BLaER1 treated with 17β-estradiol and CSF1 and Interleukin-3, amounts not matched to agents 10 nM and 100 nM (cell line): ENCODE measurements at regions not wholly inside any gene's neighbourhood (a gene's known extent, or its start where the extent isn't known, plus 50 kb on each side); places are given as distances from the start of the nearest gene placed in this dataset.
"Not testable (repeated sequence)": the region's sequence is repeated elsewhere in the genome, so short reads cannot be mapped to it uniquely, and the experiment has no call there.

Experiments used
- H3K27ac ChIP-seq, 11 experiments: shearing (Covaris generic); formaldehyde crosslinking; 2 replicates each; pipeline ENCODE4 v1.8.1; 2022
- H3K27me3 ChIP-seq, 11 experiments: shearing (Covaris generic); formaldehyde crosslinking; 2 replicates each; pipeline ENCODE4 v1.8.1; 2022
- H3K36me3 ChIP-seq, 11 experiments: shearing (Covaris generic); formaldehyde crosslinking; 2 replicates each; pipeline ENCODE4 v1.8.1; 2022
- H3K4me1 ChIP-seq, 10 experiments: shearing (Covaris generic); formaldehyde crosslinking; 2 replicates each; pipeline ENCODE4 v1.8.1; 2022
- H3K4me2 ChIP-seq, 11 experiments: shearing (Covaris generic); formaldehyde crosslinking; 2 replicates each; pipeline ENCODE4 v1.8.1; 2022
- H3K4me3 ChIP-seq, 10 experiments: shearing (Covaris generic); formaldehyde crosslinking; 2 replicates each; pipeline ENCODE4 v1.8.1; 2022
- H3K9ac ChIP-seq, 11 experiments: shearing (Covaris generic); formaldehyde crosslinking; 2 replicates each; pipeline ENCODE4 v1.8.1; 2022
- H3K9me3 ChIP-seq, 11 experiments: shearing (Covaris generic); formaldehyde crosslinking; replicated peaks in 1 of 11; 2 replicates each; pipeline ENCODE4 v1.8.1; 2022
- H4K20me1 ChIP-seq, 11 experiments: shearing (Covaris generic); formaldehyde crosslinking; 2 replicates each; pipeline ENCODE4 v1.8.1; 2022
- Cebpa-rat ChIP-seq, 11 experiments: shearing (Covaris generic); IDR thresholded peaks; 2 replicates each; pipeline ENCODE4 v1.8.1; 2022

GRCh38 chr6:82506526-82506925, 142.9 kb downstream of the TPBG start:
- no peak for TF ChIP-seq Cebpa-rat (IDR thresholded peaks at IDR 0.05)
- no peak overlapping the region for H3K4me3 ChIP-seq
- no peaks in the 10 kb centered on the region for H3K27me3 ChIP-seq
- H3K9me3 ChIP-seq: no peaks in the 10 kb centered on the region
- no peaks in the 10 kb centered on the region for H3K4me1 ChIP-seq
- H3K27ac ChIP-seq: no peak overlapping the region
- no peak overlapping the region for H3K4me2 ChIP-seq
- H3K36me3 ChIP-seq: no peaks in the 10 kb centered on the region
- H3K9ac ChIP-seq: no peak overlapping the region
- no peaks in the 10 kb centered on the region for H4K20me1 ChIP-seq

GRCh38 chr6:82507112-82507511, 143.5 kb downstream of the TPBG start:
- no peak overlapping the region for H3K27ac ChIP-seq
- no peak overlapping the region for H3K4me3 ChIP-seq
- no peak for TF ChIP-seq Cebpa-rat (IDR thresholded peaks at IDR 0.05)
- no peaks in the 10 kb centered on the region for H3K4me1 ChIP-seq
- no peaks in the 10 kb centered on the region for H3K36me3 ChIP-seq
- H3K4me2 ChIP-seq: no peak overlapping the region
- no peaks in the 10 kb centered on the region for H4K20me1 ChIP-seq
- no peaks in the 10 kb centered on the region for H3K27me3 ChIP-seq
- H3K9ac ChIP-seq: no peak overlapping the region
- no peaks in the 10 kb centered on the region for H3K9me3 ChIP-seq

- Histone ChIP-seq H3K27me3 (no peaks in the 10 kb centered on the region), H3K27ac (no peak overlapping the region), H3K9ac (no peak overlapping the region), H3K9me3 (no peaks in the 10 kb centered on the region), H4K20me1 (no peaks in the 10 kb centered on the region), H3K36me3 (no peaks in the 10 kb centered on the region), H3K4me2 (no peak overlapping the region), H3K4me3 (no peak overlapping the region), H3K4me1 (no peaks in the 10 kb centered on the region)
- no peak for TF ChIP-seq Cebpa-rat (IDR thresholded peaks at IDR 0.05)
These were observed 147.9 kb downstream of the TPBG start for GRCh38 chr6:82511546-82511945.

- H3K9ac ChIP-seq: not testable (repeated sequence)
These were observed 154.3 kb downstream of the TPBG start for GRCh38 chr6:82517896-82518295.

GRCh38 chr6:82521369-82521768, 157.8 kb downstream of the TPBG start:
- Histone ChIP-seq H3K27ac (no peak overlapping the region), H3K4me1 (no peaks in the 10 kb centered on the region), H3K4me2 (no peak overlapping the region), H4K20me1 (no peaks in the 10 kb centered on the region), H3K9ac (no peak overlapping the region), H3K27me3 (no peaks in the 10 kb centered on the region), H3K9me3 (no peaks in the 10 kb centered on the region), H3K4me3 (no peak overlapping the region), H3K36me3 (no peaks in the 10 kb centered on the region)
- no peak for TF ChIP-seq Cebpa-rat (IDR thresholded peaks at IDR 0.05)

More at GRCh38 chr6:82517896-82518295, 154.3 kb downstream of the TPBG start:
- not testable (repeated sequence) for H3K27ac ChIP-seq, H3K4me2 ChIP-seq, H3K4me3 ChIP-seq, H3K9me3 ChIP-seq, H3K4me1 ChIP-seq, H4K20me1 ChIP-seq, H3K27me3 ChIP-seq, H3K36me3 ChIP-seq

- no peaks in the 10 kb centered on the region for H3K27me3 ChIP-seq
- H3K4me2 ChIP-seq: no peak overlapping the region
- TF ChIP-seq Cebpa-rat (IDR thresholded peaks at IDR 0.05): no peak
- no peaks in the 10 kb centered on the region for H3K4me1 ChIP-seq
- no peak overlapping the region for H3K4me3 ChIP-seq
- no peaks in the 10 kb centered on the region for H3K9me3 ChIP-seq
- no peaks in the 10 kb centered on the region for H4K20me1 ChIP-seq
- no peaks in the 10 kb centered on the region for H3K36me3 ChIP-seq
- no peak overlapping the region for H3K27ac ChIP-seq
- no peak overlapping the region for H3K9ac ChIP-seq
These were observed 158.2 kb downstream of the TPBG start for GRCh38 chr6:82521861-82522260.

GRCh38 chr6:82524031-82524430, 160.4 kb downstream of the TPBG start:
- H4K20me1 ChIP-seq: no peaks in the 10 kb centered on the region

GRCh38 chr6:82525775-82526495, 162.3 kb downstream of the TPBG start:
- no peak overlapping the region for H3K4me2 ChIP-seq
- H3K9me3 ChIP-seq: no peaks in the 10 kb centered on the region
- H3K36me3 ChIP-seq: no peaks in the 10 kb centered on the region
- TF ChIP-seq Cebpa-rat (IDR thresholded peaks at IDR 0.05): no peak
- no peaks in the 10 kb centered on the region for H4K20me1 ChIP-seq
- H3K4me3 ChIP-seq: no peak overlapping the region
- no peaks in the 10 kb centered on the region for H3K27me3 ChIP-seq
- H3K9ac ChIP-seq: no peak overlapping the region
- no peaks in the 10 kb centered on the region for H3K4me1 ChIP-seq
- H3K27ac ChIP-seq: no peak overlapping the region

More at GRCh38 chr6:82524031-82524430, 160.4 kb downstream of the TPBG start:
- no peaks in the 10 kb centered on the region for H3K9me3 ChIP-seq
- no peaks in the 10 kb centered on the region for H3K36me3 ChIP-seq
- H3K27ac ChIP-seq: no peak overlapping the region
- H3K4me2 ChIP-seq: no peak overlapping the region
- TF ChIP-seq Cebpa-rat (IDR thresholded peaks at IDR 0.05): no peak
- no peaks in the 10 kb centered on the region for H3K27me3 ChIP-seq
- no peak overlapping the region for H3K9ac ChIP-seq
- no peaks in the 10 kb centered on the region for H3K4me1 ChIP-seq
- no peak overlapping the region for H3K4me3 ChIP-seq

GRCh38 chr6:82529960-82530460, 166.4 kb downstream of the TPBG start:
- H3K27ac ChIP-seq, H3K9me3 ChIP-seq, H3K36me3 ChIP-seq, H3K4me3 ChIP-seq, H3K27me3 ChIP-seq, H3K4me2 ChIP-seq, H3K9ac ChIP-seq, H3K4me1 ChIP-seq, H4K20me1 ChIP-seq: not testable (repeated sequence)

- H3K9ac ChIP-seq: no peak overlapping the region
- H3K9me3 ChIP-seq: no peaks in the 10 kb centered on the region
- no peaks in the 10 kb centered on the region for H3K27me3 ChIP-seq
- no peaks in the 10 kb centered on the region for H4K20me1 ChIP-seq
- H3K4me1 ChIP-seq: peaks cover 0 to 6% (median 0%) of the 10 kb centered on the region in 10 experiments; a peak in 2 of 20 replicates
- H3K4me2 ChIP-seq: no peak overlapping the region
- TF ChIP-seq Cebpa-rat (IDR thresholded peaks at IDR 0.05): no peak
- H3K4me3 ChIP-seq: no peak overlapping the region
- no peaks in the 10 kb centered on the region for H3K36me3 ChIP-seq
- H3K27ac ChIP-seq: no peak overlapping the region
These were observed 171.3 kb downstream of the TPBG start for GRCh38 chr6:82534876-82535275.

GRCh38 chr6:82549480-82549879, 185.9 kb downstream of the TPBG start:
- H3K27me3 ChIP-seq, H3K36me3 ChIP-seq, H3K27ac ChIP-seq, H3K9ac ChIP-seq, H3K4me2 ChIP-seq, H3K4me3 ChIP-seq, H4K20me1 ChIP-seq, H3K9me3 ChIP-seq, H3K4me1 ChIP-seq: not testable (repeated sequence)

GRCh38 chr6:82551311-82551710, 187.7 kb downstream of the TPBG start:
- H3K36me3 ChIP-seq, H3K4me2 ChIP-seq, H4K20me1 ChIP-seq, H3K4me3 ChIP-seq, H3K4me1 ChIP-seq, H3K27me3 ChIP-seq, H3K9ac ChIP-seq, H3K27ac ChIP-seq, H3K9me3 ChIP-seq: not testable (repeated sequence)
